Common myeloid progenitor, CD34-positive (primary cell): ENCODE measurements at regions not wholly inside any gene's neighbourhood (a gene's known extent, or its start where the extent isn't known, plus 50 kb on each side); places are given as distances from the start of the nearest gene placed in this dataset.

Source experiments
- CTCF ChIA-PET: fragments of 350-600 bp; sonication (Branson Sonifier 250); formaldehyde crosslinking; loops from one replicate; lab custom pipeline; 2021; ENCODE audit warnings: antibody characterized with exemption; lab: Charles Lee
- POLR2A ChIA-PET: fragments of 350-600 bp; sonication (Branson Sonifier 250); formaldehyde crosslinking; loops from one replicate; lab custom pipeline; 2021; ENCODE audit warnings: antibody characterized with exemption; lab: Charles Lee
- DNase-seq, 3 donors: peaks; one replicate each; pipeline versions ENCODE4 v3.0.0 to v3.0.0-alpha.2; 2013
- H3K27ac ChIP-seq, 2 experiments: 1 replicate in 1 of 2; 2 replicates in 1 of 2; pipeline ENCODE4 v1.7.0; 2013; ENCODE audit warnings: inconsistent platforms in 2 of 2, low read length in 2 of 2, mild to moderate bottlenecking in 2 of 2, low read depth in 1 of 2, moderate library complexity in 1 of 2; ENCODE audit not compliant: severe bottlenecking in 2 of 2, insufficient read depth in 1 of 2, poor library complexity in 1 of 2
- H3K27me3 ChIP-seq, 5 experiments: replicated peaks in 2 of 5; 1 replicate in 3 of 5; 2 replicates in 2 of 5; pipeline versions ENCODE4 v1.6.1 to v1.7.0; 2013; ENCODE audit warnings: low read length in 4 of 5, mild to moderate bottlenecking in 2 of 5, moderate library complexity in 2 of 5, inconsistent platforms in 1 of 5; ENCODE audit not compliant: insufficient read depth in 5 of 5, control insufficient read depth in 4 of 5
- H3K36me3 ChIP-seq, 4 experiments: 1 replicate in 2 of 4; 2 replicates in 2 of 4; pipeline versions ENCODE4 v1.6.1 to v1.7.0; 2013; ENCODE audit warnings: low read length in 3 of 4, control low read depth in 1 of 4, mild to moderate bottlenecking in 1 of 4; ENCODE audit not compliant: control insufficient read depth in 4 of 4, insufficient read depth in 4 of 4
- H3K4me1 ChIP-seq, 4 experiments: 1 replicate in 3 of 4; 2 replicates in 1 of 4; pipeline versions ENCODE4 v1.6.1 to v1.7.1; 2013; ENCODE audit warnings: low read length in 3 of 4, mild to moderate bottlenecking in 3 of 4, control low read depth in 1 of 4, inconsistent platforms in 1 of 4, moderate library complexity in 1 of 4; ENCODE audit not compliant: control insufficient read depth in 4 of 4, insufficient read depth in 4 of 4; ENCODE audit errors: control extremely low read depth in 1 of 4
- H3K4me3 ChIP-seq, 7 experiments: 1 replicate in 4 of 7; 2 replicates in 3 of 7; pipeline versions ENCODE4 v1.5.1 to v1.7.0; 2013; ENCODE audit warnings: mild to moderate bottlenecking in 7 of 7, low read length in 6 of 7, moderate library complexity in 6 of 7, inconsistent platforms in 2 of 7, low read depth in 2 of 7, control low read depth in 1 of 7; ENCODE audit not compliant: insufficient read depth in 4 of 7, control insufficient read depth in 1 of 7; ENCODE audit errors: extremely low read depth in 1 of 7
- H3K9me3 ChIP-seq, 5 experiments: 1 replicate in 4 of 5; 2 replicates in 1 of 5; pipeline versions ENCODE4 v1.6.1 to v1.7.1; 2013; ENCODE audit warnings: low read length in 4 of 5, mild to moderate bottlenecking in 2 of 5, inconsistent platforms in 1 of 5, low read depth in 1 of 5, moderate library complexity in 1 of 5; ENCODE audit not compliant: control insufficient read depth in 4 of 5, insufficient read depth in 2 of 5; ENCODE audit errors: control extremely low read depth in 1 of 5
- WGBS: methylation state at CpG from one replicate; pipeline ENCODE4 v1.1.5; 2013; ENCODE audit not compliant: insufficient coverage; 5-methylcytosine and 5-hydroxymethylcytosine counted together

DNA sequence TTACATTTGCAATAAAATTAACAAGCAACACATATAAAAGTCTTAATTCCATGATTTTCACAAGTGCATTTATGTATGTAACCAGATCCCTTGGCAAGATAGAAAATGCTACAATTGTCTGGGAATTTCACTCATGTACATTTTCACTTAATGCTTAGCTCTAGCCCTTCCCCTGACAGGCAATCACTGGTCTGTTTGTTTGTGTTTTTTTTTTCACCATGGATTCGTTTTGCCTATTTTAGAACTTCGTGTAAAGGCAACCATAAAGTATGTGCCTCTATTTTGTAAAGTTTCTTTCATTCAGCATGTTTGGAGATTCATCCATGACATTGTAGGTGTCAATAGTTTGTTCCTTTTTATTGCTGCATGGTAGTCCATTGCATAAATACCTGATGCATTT lies 260.9 kb upstream of the SLCO3A1 start:
- POLR2A ChIA-PET, result no interaction called here
- no peaks in the 10 kb centered on the region for H3K27me3 ChIP-seq
- WGBS, result 100% methylated on average over 1 of the region's 2 CpGs
- H3K9me3 ChIP-seq, result no peaks in the 10 kb centered on the region
- no peak overlapping the region for H3K27ac ChIP-seq
- no peaks in the 10 kb centered on the region for H3K36me3 ChIP-seq
- H3K4me1 ChIP-seq, result peaks cover 0 to 4% (median 1%) of the 10 kb centered on the region in 4 experiments
- CTCF ChIA-PET, result no interaction called here
- H3K4me3 ChIP-seq, result no peak overlapping the region
- DNase-seq, result no peak

DNA sequence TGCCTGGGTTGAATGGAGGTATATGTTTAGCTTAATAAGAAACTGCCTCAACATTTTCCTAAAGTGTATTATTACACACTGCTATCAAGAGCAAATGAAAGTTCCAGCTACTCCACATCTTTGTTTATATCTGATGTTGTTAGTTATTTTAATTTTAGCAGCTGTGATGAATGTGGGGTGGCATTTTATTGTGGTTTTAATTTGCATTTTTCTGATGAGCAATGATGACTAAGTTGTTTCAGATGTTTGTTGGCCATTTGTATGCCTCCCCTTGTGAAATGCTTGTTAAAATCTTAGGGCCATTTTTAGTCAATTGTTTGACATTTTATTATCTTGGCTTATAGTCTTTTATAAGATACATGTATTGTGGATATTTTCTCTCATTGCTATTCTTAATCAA lies 260.4 kb upstream of the SLCO3A1 start:
- peak in 2 of 3 donors; percentile 42 to 53 for DNase-seq
- Histone ChIP-seq H3K4me1 (peaks cover 0 to 4% (median 1%) of the 10 kb centered on the region in 4 experiments), H3K27ac (no peak overlapping the region), H3K9me3 (no peaks in the 10 kb centered on the region), H3K36me3 (no peaks in the 10 kb centered on the region), H3K4me3 (no peak overlapping the region), H3K27me3 (no peaks in the 10 kb centered on the region)
- CTCF ChIA-PET, result no interaction called here
- POLR2A ChIA-PET, result no interaction called here

GRCh38 chr15:91593653-91594052 lies 259.9 kb upstream of the SLCO3A1 start:
- POLR2A ChIA-PET, result no interaction called here
- H3K4me1 ChIP-seq, result peaks cover 0 to 4% (median 1%) of the 10 kb centered on the region in 4 experiments
- CTCF ChIA-PET, result no interaction called here
- peaks cover 0 to 2% (median 0%) of the 10 kb centered on the region in 5 experiments for H3K27me3 ChIP-seq
- WGBS, result no CpG with 5 or more reads among the region's 1 CpG
- no peaks in the 10 kb centered on the region for H3K9me3 ChIP-seq
- no peaks in the 10 kb centered on the region for H3K36me3 ChIP-seq
- H3K4me3 ChIP-seq, result no peak overlapping the region
- H3K27ac ChIP-seq, result no peak overlapping the region
- no peak for DNase-seq

DNA sequence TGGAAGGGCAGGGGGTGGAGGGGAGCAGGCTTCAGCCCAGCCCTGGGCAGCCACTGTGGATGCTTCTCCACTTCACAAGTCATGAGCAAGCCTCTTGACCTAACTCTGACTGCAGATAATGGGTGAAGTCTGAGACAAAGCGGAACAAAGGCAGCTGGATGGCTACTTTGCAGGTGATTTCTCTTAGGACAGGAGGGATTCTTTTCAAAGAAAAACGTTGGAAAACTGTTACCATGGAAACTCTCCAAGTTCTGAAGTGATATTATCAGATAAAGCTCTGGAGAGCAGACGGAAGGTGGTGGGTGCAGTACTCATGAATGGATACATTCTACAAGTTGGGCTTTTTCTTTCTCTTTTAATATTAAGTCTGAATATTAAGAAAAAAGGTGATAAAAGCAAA lies 254.2 kb upstream of the SLCO3A1 start:
- CTCF ChIA-PET, result no interaction called here

GRCh38 chr15:91603384-91604080 lies 250.0 kb upstream of the SLCO3A1 start:
- H3K4me1 ChIP-seq, result no peaks in the 10 kb centered on the region
- WGBS, result 93% methylated on average over 2 of the region's 4 CpGs
- H3K36me3 ChIP-seq, result no peaks in the 10 kb centered on the region
- POLR2A ChIA-PET, result no interaction called here
- no peak overlapping the region for H3K27ac ChIP-seq
- DNase-seq, result no peak
- H3K9me3 ChIP-seq, result no peaks in the 10 kb centered on the region
- H3K4me3 ChIP-seq, result no peak overlapping the region
- peaks cover 0 to 2% (median 0%) of the 10 kb centered on the region in 5 experiments for H3K27me3 ChIP-seq
- CTCF ChIA-PET, result interaction anchor here (1.2 to 1.4 kb wide), 2 partner anchors 12 to 147 kb away, joined by 3 to 4 read pairs; no protein-coding TSS in a partner anchor

More for the DNA sequence above, 254.2 kb upstream of the SLCO3A1 start:
- POLR2A ChIA-PET, result no interaction called here
- Histone ChIP-seq H3K27ac (no peak overlapping the region), H3K4me1 (no peaks in the 10 kb centered on the region), H3K4me3 (no peak overlapping the region), H3K36me3 (no peaks in the 10 kb centered on the region), H3K27me3 (peaks cover 0 to 2% (median 0%) of the 10 kb centered on the region in 5 experiments), H3K9me3 (no peaks in the 10 kb centered on the region)
- 67% methylated on average over 2 of the region's 3 CpGs for WGBS
- DNase-seq, result no peak

- 100% methylated on average over 1 of the region's 5 CpGs for WGBS
- POLR2A ChIA-PET, result no interaction called here
- CTCF ChIA-PET, result interaction anchor here (1.2 kb wide), 1 partner anchor 148 kb away, joined by 3 read pairs; no protein-coding TSS in a partner anchor
- Histone ChIP-seq H3K27ac (no peak overlapping the region), H3K9me3 (no peaks in the 10 kb centered on the region), H3K27me3 (no peaks in the 10 kb centered on the region), H3K4me3 (no peak overlapping the region), H3K36me3 (no peaks in the 10 kb centered on the region), H3K4me1 (no peaks in the 10 kb centered on the region)
- no peak for DNase-seq
Observed at GRCh38 chr15:91604122-91604521, 249.4 kb upstream of the SLCO3A1 start.

DNA sequence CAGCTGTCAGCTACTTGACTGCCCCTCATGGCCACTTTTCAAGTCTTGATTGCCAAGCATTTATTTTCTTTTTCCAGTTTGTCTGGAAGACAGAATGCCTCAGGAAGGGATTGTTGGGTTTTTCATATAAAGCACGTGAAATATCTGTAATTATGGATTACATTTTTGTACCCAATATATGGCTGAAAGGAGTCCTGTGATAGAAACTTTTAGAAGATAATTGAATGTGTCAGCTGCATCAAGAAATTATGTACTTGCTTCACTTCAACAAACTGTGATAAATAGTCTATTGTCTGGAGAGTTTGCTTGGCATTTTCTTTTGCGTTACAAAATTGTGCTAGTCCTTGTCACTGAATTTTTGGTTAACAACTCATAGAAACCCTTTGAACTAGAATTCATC lies 247.9 kb upstream of the SLCO3A1 start:
- H3K4me3 ChIP-seq, result no peak overlapping the region
- no peak overlapping the region for H3K27ac ChIP-seq
- no peaks in the 10 kb centered on the region for H3K9me3 ChIP-seq
- H3K4me1 ChIP-seq, result no peaks in the 10 kb centered on the region
- ChIA-PET CTCF (no interaction called here), POLR2A (no interaction called here)
- no peaks in the 10 kb centered on the region for H3K36me3 ChIP-seq
- 100% methylated on average over 2 of the region's 2 CpGs for WGBS
- no peak for DNase-seq
- H3K27me3 ChIP-seq, result no peaks in the 10 kb centered on the region
